Tibial nerve (tissue), 4 donors: ENCODE measurements at regions not wholly inside any gene's neighbourhood (a gene's known extent, or its start where the extent isn't known, plus 50 kb on each side); places are given as distances from the start of the nearest gene placed in this dataset.

Experiments
- EP300 ChIP-seq, 2 donors: sonication (generic); formaldehyde crosslinking; IDR thresholded peaks; one replicate each; pipeline ENCODE4 v1.6.1; 2017; ENCODE audit warnings: antibody characterized with exemption in 2 of 2, mild to moderate bottlenecking in 1 of 2
- POLR2A ChIP-seq, 2 donors: fragments of 450-650 bp; IDR thresholded peaks; one replicate each; pipeline ENCODE4 v1.6.1; 2017; ENCODE audit warnings: antibody characterized with exemption in 2 of 2, mild to moderate bottlenecking in 2 of 2, moderate library complexity in 2 of 2
- TF ChIP-seq, protein P1 (sequence below), 5 experiments: fragments of 200-600 bp in 3 of 5; fragments of 450-650 bp in 2 of 5; sonication (generic) in 3 of 5; IDR thresholded peaks; one replicate each; pipeline ENCODE4 v1.5.1; 2016 to 2019; ENCODE audit warnings: antibody characterized with exemption in 5 of 5, mild to moderate bottlenecking in 3 of 5, moderate library complexity in 2 of 5

- TF ChIP-seq, protein P1, sequence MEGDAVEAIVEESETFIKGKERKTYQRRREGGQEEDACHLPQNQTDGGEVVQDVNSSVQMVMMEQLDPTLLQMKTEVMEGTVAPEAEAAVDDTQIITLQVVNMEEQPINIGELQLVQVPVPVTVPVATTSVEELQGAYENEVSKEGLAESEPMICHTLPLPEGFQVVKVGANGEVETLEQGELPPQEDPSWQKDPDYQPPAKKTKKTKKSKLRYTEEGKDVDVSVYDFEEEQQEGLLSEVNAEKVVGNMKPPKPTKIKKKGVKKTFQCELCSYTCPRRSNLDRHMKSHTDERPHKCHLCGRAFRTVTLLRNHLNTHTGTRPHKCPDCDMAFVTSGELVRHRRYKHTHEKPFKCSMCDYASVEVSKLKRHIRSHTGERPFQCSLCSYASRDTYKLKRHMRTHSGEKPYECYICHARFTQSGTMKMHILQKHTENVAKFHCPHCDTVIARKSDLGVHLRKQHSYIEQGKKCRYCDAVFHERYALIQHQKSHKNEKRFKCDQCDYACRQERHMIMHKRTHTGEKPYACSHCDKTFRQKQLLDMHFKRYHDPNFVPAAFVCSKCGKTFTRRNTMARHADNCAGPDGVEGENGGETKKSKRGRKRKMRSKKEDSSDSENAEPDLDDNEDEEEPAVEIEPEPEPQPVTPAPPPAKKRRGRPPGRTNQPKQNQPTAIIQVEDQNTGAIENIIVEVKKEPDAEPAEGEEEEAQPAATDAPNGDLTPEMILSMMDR (IDR thresholded peaks at IDR 0.05): no peak
- TF ChIP-seq EP300 (IDR thresholded peaks at IDR 0.05) (no peak), POLR2A (IDR thresholded peaks at IDR 0.05) (no peak)
These were observed 206.1 kb downstream of the WDR11 start for GRCh38 chr10:121057269-121057668.
